ENCODE measurements at regions not wholly inside any gene's neighbourhood (a gene's known extent, or its start where the extent isn't known, plus 50 kb on each side); places are given as distances from the start of the nearest gene placed in this dataset.

GRCh38 chr22:49449811-49450446 is 377.7 kb downstream of the BRD1 start:
- no peak for DNase-seq

GRCh38 chr22:49449377-49449776 is 378.3 kb downstream of the BRD1 start:
- DNase-seq: no peak

GRCh38 chr22:49448526-49448925 is 379.1 kb downstream of the BRD1 start:
- no peak for DNase-seq

GRCh38 chr22:49447837-49448236 is 379.8 kb downstream of the BRD1 start:
- DNase-seq: no peak

GRCh38 chr22:49446759-49447710 is 380.6 kb downstream of the BRD1 start:
- DNase-seq: no peak

GRCh38 chr22:49446145-49446758 is 381.4 kb downstream of the BRD1 start:
- DNase-seq: no peak

GRCh38 chr22:49444781-49445180 is 382.9 kb downstream of the BRD1 start:
- no peak for DNase-seq

GRCh38 chr22:49440931-49441330 is 386.7 kb downstream of the BRD1 start:
- no peak for DNase-seq

- DNase-seq: no peak
These were observed 388.3 kb downstream of the BRD1 start for GRCh38 chr22:49439373-49439772.

- no peak for DNase-seq
These were observed 389.7 kb downstream of the BRD1 start for GRCh38 chr22:49437956-49438355.

- DNase-seq: no peak
These were observed 390.3 kb downstream of the BRD1 start for GRCh38 chr22:49437356-49437755.

GRCh38 chr22:49436056-49436455 is 391.6 kb downstream of the BRD1 start:
- DNase-seq: no peak

GRCh38 chr22:49435596-49435995 is 392.1 kb downstream of the BRD1 start:
- no peak for DNase-seq

GRCh38 chr22:49433717-49434611 is 393.7 kb downstream of the BRD1 start:
- DNase-seq: no peak

GRCh38 chr22:49432897-49433443 is 394.7 kb downstream of the BRD1 start:
- DNase-seq: no peak

GRCh38 chr22:49432211-49432896 is 395.3 kb downstream of the BRD1 start:
- no peak for DNase-seq

GRCh38 chr22:49431551-49431950 is 396.1 kb downstream of the BRD1 start:
- DNase-seq: no peak

GRCh38 chr22:49429066-49429465 is 398.6 kb downstream of the BRD1 start:
- DNase-seq: no peak

GRCh38 chr22:49427941-49428340 is 399.7 kb downstream of the BRD1 start:
- DNase-seq: no peak

- no peak for DNase-seq
These were observed 400.3 kb downstream of the BRD1 start for GRCh38 chr22:49427341-49427740.

GRCh38 chr22:49426618-49427266 is 400.9 kb downstream of the BRD1 start:
- no peak for DNase-seq

All from NCI-H2107 (cell line).